NOMO-1 treated with dmso at 0.1 percent for 144 hours (cell line): ENCODE measurements at regions not wholly inside any gene's neighbourhood (a gene's known extent, or its start where the extent isn't known, plus 50 kb on each side); places are given as distances from the start of the nearest gene placed in this dataset.

ENCODE experiments used
- DNase-seq: peaks from one replicate; lab custom pipeline; 2025; ENCODE audit not compliant: unreplicated experiment; lab: John Stamatoyannopoulos, UW

DNA sequence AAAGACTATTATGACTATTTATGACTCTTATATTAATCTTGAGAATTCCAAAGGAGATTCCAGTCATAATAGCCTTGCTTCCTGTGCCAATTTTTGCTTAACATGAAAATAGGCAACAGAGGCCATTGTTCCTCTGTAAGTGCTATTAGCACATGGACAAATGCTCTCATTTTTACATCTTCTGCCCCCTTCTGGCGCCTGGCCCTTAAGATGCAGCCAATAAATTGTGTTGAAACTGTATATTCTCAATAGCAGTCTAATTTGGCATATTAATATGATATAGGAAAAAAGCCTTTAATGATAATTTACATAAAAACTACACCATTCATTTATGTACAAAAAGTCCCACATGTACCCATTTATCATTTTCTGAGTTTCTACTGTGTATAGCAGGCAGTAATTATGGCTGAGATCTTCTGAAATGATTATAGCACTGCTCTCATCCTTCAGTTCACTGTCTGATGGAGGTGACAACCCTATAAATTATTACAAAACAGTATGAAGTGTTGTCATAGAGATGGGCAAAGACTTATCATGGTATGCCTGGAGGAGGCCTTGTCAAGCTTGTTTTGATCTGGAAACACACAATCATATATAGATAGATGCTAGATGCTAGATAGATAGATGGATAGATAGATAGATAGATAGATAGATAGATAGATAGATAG, 613.3 kb downstream of the TSN start:
- DNase-seq, result no peak

DNA sequence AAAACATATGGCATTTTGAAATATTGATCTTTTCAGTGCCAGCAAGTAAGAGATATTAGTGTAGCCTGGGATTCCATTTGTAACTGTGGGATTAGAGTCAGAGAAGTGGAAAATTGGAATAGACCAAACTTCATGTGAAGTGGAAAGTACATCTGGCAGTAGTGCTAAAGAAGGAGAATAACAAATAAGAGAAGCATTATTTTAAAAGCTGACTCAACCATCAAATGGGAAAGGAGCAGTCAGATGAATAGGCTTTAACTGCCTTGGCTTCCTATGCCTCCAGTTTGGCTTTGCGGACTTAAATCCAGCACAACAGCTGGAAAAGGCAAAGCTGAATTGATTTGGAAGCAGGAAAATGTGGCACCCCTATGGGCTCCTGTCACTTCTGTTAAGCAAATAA, 623.1 kb downstream of the TSN start:
- no peak for DNase-seq

DNA sequence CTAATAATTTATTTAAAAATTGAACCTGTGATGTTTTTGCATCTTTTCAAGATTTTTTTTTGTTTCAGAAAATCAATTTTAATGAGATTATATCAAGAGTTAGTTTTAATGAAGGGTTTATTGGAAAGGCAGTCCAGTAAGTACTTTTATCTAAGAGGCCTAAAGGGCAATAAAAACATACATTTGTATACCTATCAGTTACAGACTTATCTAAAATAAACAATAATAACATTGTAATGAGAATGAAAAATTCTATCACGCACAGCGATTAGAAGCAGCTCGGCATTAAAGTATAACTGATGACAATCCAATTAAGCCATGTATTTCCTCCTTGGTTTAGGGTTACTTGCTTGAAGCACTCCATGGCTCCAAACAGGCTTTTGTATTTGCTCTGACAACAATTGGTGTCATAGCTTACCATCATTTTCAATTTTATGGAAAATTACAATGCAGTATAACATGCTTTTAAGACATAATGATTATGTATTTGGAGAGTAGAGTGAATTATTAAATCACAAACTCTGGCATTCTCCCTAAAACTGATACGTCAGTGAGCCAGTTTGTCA, 629.4 kb downstream of the TSN start:
- no peak for DNase-seq

DNA sequence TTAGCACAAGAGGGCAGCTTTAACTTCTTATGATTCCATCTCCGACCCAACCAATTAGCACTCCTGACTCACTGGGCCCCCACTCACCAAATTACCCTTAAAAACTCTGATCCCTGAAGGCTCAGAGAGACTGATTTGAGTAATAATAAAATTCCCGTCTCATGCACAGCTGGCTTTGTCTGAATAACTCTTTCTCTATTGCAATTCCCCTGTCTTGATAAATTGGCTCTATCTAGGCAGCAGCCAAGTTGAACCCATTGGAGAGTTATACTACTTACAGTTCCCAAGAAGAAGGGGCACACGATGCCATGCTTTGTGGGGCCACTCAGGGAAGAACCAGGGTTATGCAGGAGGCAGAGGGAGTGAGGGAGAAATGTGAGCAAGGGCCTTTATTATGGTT, 632.8 kb downstream of the TSN start:
- DNase-seq, result no peak

DNA sequence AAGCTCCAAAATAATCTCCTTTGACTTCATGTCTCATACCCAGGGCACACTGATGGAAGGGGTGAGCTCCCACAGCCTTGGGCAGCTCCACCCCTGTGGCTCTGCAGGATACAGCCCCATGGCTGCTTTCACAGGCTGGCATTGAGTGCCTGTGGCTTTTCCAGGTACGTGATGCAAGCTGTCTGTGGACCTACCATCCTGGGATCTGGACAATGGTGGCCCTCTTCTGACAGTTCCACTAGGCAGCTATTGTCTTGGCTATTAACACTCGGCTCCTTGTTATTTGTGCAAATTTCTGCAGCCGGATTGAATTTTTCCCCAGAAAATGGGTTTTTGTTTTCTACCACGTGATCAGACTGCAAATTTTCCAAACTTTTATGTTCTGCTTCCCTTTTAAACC, 634.2 kb downstream of the TSN start:
- DNase-seq, result no peak

DNA sequence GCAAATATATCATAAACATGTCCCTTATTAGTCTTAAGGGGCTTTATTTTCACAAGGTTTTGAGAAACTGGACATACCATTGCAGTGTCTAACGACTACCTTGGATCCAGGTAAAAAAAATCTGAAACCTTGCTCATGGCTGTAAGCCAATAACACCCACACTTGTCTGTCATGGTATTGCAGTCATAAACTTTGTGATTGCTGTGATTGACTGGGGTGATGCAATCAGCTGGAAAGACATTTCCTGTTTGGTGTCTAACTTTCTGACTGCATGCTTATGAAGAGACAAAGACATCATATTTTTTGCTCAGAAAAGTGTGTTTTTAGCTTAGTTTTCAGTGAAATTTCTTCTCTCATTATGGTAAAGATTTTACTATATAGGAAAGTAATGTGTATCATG, 635.0 kb downstream of the TSN start:
- DNase-seq, result no peak

DNA sequence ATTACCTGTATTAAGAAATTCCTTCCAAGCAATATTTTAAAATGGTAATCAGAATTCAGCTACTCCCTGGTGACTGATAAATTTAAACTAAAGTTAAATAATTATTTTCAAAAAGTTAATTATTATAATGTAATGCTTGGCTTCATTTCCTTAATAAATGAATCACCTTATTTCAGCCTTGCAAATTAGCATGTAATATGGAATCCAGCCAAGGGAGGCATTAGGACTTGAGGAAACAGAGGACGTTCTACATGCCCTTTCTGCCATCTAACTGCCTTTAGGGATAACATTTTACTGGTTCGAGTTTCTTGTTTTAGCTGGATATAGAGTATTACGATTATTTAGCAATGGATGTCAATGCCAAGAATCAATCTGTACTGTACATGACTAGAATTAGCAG, 636.3 kb downstream of the TSN start:
- DNase-seq, result no peak

DNA sequence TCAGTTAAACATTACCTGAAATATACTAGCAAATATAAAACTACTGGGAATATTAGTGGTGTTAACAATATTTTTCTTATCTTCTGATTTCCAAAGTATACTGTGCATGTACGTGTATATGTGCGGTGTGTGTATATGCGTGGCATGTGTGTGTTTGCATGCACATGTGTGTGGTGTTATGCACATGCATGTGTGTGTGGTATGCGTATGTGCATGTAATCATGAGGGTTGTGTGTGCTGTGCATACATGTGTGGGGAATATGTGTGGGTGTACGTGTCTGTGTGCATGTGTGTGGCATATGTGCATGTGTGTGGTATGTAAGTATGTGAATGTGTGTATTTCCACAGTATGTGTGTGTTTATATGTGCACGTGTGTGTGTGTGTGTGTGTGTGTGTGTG, 640.2 kb downstream of the TSN start:
- no peak for DNase-seq

DNA sequence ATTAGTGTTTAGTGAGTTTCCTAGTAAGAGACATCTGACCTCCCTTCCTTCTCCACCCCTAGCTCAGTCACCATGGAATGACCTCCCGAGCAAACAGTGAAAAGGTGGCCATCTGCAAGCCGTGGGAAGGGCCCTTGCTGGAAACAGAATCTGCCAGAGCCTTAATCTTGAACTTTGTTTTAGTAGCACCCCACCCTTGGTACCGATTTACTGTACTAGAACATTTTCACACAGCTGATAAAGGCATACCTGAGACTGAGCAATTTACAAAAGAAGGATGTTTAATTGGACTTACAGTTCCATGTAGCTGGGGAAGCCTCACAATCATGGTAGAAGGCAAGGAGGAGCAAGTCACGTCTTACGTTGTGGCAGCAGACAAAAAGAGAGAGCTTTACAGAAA, 655.8 kb downstream of the TSN start:
- DNase-seq, result no peak

DNA sequence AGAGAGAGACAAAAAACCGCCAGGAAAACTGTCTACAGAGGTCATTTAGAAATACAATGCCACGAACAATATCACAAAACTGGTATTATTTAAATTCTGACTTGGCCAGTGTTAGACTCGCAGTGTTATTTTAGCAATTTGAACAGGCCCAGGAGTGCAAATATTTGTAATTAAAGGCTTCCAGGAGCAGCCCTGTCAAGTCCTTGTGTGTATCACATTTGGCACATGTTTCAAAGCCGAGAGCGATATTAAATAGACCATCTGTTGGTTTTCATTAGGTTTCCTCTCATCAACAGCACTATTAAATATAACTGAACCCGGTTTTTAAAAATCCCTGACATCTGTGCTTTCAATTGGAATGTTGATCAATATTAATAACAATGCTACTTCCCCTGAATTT, 656.9 kb downstream of the TSN start:
- DNase-seq, result no peak

DNA sequence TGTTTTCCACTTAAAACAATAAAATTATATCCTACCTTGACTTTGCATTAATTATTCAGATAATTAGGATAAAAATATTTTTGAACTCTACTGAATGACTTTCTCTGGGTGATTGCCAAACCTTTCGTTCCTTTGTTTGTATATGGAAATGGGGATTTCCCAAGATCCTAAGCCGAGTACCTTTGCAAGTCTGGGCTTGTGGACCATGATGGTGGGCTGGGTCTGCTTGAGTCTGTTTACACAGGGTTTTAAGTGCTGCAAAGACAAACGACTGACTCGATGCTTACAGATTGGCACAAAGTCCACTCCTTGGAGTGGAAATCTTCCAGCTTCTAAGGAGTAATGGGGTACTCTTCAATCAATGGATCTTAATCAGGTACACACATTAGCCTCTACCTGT, 659.5 kb downstream of the TSN start:
- DNase-seq, result no peak

DNA sequence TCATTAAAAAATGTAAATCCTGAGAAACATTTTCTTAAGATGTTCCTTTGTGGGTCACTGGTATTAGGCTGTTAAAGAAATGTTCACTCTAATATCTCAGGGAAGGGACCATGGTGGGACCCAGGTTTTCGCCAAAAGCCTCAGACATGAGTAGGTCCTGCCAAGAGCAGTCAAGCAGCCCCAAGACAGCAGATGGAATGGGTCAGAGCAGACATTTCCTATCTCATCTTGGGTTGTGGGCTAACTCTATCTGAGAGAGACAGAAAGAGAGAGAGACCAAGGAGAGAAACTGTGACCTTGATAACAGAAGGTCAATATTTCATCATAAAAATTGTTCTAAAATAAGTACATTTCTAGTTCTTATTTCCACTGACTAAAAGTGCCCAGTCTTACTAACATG, 661.7 kb downstream of the TSN start:
- no peak for DNase-seq

DNA sequence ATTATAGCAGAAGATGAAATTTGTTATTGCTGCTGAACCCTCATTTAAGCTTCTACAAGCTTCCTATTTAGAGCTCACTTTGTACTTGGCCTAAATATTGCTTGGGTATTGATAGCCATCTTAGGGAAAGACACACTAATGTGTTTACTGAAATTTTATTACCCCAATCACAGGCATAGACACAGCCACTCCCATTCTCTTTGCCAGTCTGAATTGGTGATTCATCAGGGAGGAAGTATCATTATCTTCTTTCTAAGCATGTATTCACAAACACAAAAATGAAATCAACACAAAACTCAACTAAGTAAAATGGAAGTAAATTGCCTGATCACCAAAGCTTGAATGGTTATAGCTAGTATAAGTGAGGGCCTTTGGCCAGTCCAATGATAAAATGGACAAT, 666.3 kb downstream of the TSN start:
- DNase-seq, result no peak

DNA sequence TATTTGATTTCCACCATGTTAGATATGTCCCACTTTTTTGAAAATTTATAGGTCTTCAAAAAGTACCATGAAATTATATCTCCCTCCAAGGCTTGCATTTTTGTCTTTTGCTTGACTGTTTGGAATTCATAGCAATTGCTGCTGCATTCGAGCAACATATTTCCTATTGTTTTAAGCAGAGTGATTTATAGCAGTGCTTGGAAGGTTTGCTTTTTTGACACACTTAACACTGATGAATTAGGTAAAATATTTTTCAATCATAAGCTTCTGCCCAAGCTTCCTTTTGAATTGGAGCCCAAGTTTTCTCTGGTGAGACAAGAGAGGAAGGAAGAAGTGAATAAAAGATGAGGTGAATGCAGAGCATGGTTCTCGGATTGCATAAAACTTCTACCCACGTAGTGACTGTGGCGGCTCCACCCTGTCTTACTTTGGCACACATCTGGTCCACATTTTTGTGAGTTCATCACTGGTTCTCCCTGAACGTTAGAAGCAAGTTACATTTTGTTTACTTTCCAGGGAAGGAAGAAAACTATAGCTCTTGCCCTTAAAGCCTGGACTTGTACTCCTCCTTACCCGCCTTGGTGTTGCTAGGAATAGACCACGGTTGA, 667.0 kb downstream of the TSN start:
- DNase-seq, result no peak

DNA sequence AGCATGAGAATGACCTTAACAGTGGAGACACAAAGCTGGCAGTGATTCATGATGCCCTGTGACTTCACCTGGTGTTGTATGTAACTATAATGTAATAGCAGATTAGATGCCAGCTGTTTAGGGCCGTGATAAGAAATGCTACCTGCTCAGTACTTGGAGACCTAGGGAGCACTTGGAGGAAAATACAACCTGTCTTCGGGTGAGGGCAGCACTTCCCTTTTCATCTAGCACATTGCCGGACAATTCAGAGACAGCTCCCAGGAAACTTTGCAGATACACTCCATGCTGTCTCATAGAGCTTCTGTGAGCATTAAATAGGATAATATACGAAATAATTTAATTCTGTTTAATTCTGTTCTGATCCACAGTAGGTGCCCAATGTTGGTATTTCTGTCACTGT, 668.5 kb downstream of the TSN start:
- DNase-seq, result no peak

DNA sequence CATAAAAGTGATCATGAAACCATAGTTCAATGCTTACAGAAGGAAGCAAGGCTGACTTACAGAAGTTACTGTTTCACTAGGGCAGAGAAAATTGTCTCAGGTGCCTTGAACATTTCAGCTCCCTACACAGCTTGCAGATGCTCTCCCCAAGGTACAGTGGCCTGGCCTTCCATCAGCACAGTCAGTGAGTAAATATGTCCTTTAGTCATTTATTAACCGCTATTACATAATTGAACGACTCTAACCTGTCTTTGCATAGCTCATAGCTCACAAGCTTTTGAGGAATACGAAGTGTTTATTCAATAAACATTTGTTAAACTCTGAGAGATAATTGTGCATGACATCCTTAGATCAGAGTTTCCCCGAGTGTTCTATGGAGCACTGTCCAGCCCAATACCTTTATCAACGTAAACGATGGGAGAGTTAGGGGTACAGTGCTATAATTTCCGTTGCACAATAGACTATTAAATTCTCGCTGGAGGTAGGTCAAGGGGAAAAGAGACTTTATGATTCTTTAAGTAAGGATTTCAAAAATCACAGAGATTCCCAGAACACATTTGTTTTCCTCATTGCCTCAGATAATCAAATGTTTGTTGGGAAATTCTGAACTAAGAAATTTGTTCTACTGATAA, 677.8 kb downstream of the TSN start:
- no peak for DNase-seq

DNA sequence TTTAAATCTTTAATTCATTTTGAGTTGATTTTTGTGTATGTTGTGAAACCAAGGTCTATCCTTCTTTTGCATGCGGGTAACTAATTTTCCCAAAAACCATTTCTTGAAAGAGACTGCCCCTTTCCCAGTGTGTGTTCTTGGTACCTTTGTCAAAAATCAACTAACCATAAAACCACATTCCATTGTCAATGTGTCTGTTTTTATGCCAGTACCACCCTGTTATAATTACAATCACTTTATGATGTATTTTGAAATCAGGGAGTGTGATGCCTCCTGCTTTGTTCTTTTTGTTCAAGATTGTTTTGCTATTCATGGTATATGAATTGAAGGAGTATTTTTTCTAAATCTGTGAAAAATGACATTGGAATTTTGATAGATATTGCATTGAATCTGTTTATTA, 689.6 kb downstream of the TSN start:
- DNase-seq, result no peak

DNA sequence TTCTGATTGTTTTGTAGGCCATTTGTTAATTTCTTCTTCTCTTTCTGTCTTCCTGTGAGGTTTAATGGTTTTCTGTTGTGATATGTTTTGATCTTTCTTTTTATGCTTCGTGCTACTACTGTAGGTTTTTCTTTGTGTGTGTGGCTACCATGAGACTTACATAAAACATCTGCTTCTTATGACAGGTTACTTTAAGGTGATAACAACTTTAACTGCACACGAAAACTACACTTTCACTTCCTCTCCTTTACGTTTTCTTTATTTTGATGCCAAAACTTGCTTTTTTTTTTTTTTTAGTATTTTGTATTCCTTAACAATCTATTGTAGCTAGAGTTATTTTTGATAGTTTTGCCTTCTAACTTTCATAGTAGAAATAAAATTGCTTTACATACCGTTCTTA, 691.3 kb downstream of the TSN start:
- DNase-seq, result no peak

DNA sequence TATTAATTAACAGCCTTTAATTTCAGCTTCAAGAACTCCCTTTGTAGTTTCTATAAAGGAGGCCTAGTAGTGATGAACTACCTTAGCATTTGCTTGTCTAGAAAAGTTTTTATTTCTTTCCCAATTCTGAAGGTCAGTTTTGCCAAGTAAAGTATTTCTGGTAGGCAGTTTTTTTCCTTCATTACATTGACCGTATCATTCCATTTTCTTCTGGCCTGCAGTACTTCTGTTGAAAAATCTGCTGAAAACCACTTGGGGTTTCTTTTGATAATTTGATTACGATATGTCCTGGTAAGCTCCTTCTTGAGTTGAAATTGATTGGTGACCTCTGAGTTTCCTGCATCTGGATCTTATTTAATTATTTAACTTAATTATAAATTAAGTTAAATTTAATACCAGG, 691.8 kb downstream of the TSN start:
- DNase-seq, result no peak

DNA sequence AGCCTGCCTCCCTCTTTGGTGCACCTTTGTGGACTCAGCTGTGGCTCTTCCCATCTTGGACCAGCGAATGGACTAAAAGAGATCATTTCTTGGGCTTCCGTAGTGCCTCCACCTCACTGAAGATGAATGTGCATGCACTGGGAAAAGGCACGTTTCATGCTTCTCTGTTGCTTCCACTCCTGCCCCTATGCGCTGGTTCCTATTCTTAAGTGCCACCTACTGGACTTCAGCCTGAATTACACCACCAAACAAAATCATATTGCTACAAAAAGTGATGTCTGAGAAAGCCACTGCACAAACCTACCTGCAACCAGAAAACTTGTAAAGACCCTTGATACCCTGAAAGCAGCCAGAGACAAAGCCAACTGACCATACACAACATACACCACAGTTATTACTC, 695.6 kb downstream of the TSN start:
- DNase-seq, result no peak

DNA sequence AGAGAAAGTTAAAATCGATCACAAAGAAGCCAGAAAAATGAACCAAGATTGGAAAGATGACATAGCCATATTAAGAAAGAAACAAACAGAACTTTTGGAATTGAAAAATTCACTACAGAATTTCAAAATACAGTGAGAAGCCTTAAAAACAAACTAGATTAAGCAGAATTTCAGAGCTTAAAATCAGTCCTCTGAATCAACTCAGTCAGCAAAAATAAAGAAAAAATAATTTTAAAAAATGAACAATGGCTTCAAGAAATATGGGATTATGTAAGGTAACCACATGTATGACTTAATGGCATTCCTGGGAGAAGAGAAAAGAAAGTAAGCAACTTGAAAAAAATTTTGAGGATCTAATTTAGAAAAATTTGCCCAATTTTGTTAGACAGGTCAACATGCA, 696.2 kb downstream of the TSN start:
- DNase-seq, result no peak

DNA sequence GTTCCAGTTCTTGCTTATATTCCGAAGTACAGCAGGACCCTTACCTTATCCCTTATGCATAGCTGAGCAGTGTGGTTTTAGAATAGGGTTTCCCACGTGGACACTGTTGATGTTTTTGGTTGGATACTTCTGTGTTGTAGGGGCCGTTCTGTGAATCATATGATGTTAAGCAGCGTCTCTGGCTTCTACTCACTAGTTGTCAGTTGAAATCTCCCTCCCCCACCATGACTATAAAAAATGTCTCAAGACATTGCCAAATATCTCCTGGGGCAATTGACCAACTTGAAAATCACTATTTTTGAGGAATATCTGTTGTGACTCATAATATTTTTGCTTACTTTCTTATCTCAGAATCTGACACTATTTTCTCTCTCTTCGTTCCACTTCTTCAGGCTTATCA, 713.7 kb downstream of the TSN start:
- no peak for DNase-seq

DNA sequence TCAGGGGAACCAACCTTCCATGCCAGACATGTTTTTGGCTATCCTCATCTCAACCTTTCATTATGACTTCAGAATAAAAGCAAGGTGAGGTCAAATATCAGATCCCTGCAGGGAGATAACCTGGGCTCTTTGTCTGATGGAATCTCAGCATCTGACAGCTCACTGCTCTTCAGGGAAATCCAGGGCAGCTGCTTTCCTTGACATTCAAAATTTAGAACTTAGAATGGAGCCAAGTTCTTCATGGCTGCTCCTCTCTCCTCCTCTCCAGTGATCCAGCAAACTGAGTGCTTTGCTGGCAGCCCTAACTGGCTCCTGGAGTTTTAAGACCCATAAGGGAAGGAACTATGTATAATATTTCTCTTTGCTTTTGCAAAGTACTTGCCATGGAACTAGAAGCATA, 716.3 kb downstream of the TSN start:
- DNase-seq, result no peak
